ENCODE measurements at regions not wholly inside any gene's neighbourhood (a gene's known extent, or its start where the extent isn't known, plus 50 kb on each side); places are given as distances from the start of the nearest gene placed in this dataset.

- DNase-seq = no peak
Observed at GRCh38 chr9:106621313-106622163, 241.4 kb upstream of the ZNF462 start.

- DNase-seq = peak; percentile 50
Observed at GRCh38 chr9:106622164-106622487, 240.8 kb upstream of the ZNF462 start.

DNA sequence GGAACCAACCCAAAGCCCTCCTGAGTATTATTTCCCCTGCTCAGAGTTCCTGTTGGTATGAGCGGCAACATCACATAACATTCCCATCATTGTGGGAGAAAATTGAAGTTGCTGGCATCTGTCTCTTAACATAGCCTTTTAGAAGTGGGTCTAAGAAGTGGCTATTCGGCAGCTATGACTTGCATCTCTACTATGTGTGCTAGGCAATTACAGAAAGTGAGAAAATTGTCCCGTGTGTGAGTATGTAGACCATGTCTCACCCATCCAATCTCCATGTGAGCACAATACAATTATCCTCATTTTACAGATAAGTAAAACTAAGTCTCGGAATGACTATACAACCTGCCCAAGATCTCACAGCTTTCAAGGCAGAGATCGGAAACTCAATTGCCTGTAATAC lies 239.4 kb upstream of the ZNF462 start:
- DNase-seq = no peak

DNA sequence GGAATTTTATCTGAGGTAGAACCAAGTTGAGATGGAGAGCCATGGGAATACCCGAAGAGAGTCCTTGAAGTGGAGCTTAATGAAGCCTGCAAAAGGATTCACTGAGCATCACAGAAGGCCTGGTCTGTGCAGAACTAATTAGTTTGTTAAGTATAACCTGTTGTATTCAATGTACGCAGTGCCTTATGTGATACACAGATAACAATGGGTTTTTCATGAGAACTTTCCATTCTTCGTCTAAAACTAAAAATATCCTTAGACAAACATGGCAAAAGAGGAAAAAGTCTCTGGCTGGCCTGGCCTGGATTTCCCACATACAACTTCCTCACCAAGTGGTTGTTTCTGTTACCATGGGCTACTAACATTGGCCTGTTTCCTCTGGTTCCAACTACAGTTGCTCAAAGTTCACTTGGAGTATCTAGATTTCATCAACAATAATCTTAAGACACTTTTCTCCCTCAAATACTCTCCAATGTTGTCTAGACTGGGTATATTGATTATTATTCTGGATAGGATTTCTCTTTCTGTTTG lies 237.6 kb upstream of the ZNF462 start:
- DNase-seq = no peak

- DNase-seq = no peak
Observed at GRCh38 chr9:106626936-106627335, 236.0 kb upstream of the ZNF462 start.

DNA sequence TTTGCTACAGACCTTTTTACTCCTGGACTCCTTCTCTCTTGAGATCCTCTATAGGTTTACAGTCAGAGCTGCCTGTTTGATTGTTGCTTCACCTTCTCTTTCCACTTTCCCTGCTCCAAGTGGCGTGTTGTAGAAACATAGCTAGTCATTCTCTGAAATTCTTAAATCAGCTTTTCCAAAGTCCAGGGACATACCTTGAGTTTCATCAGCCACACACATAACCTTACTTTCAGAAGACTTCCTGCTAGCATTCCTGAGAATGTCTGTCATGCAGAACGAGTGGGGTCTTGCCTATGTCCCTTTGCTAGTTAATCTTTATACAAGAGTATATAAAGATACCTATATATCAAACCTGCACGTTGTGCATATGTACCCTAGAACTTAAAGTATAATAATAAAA lies 230.3 kb upstream of the ZNF462 start:
- no peak for DNase-seq

GRCh38 chr9:106634183-106634582 lies 228.8 kb upstream of the ZNF462 start:
- DNase-seq = no peak

GRCh38 chr9:106634641-106635040 lies 228.3 kb upstream of the ZNF462 start:
- DNase-seq = no peak

DNA sequence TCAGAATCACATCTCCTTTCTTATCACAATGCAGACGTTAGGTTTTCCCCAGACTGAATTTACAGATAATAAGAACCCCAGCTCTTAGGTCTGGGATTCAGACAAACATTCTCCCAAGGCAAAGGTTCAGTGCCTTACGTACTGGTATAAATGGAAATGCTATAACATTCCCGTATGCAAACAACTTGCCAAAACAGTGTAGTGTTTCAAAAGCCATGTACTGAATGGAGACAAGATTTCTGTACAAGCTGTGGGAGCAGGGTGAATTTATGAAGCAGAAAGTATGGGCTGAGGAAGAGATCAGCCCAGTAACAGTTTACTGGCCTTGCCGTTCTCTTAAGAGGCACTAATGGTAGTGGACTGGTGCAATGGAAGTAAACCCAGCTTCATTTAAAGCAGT lies 225.5 kb upstream of the ZNF462 start:
- DNase-seq = no peak

GRCh38 chr9:106639873-106640568 lies 222.9 kb upstream of the ZNF462 start:
- no peak for DNase-seq

- no peak for DNase-seq
Observed at GRCh38 chr9:106643211-106643930, 219.6 kb upstream of the ZNF462 start.

- DNase-seq = no peak
Observed at GRCh38 chr9:106644661-106645060, 218.3 kb upstream of the ZNF462 start.

DNA sequence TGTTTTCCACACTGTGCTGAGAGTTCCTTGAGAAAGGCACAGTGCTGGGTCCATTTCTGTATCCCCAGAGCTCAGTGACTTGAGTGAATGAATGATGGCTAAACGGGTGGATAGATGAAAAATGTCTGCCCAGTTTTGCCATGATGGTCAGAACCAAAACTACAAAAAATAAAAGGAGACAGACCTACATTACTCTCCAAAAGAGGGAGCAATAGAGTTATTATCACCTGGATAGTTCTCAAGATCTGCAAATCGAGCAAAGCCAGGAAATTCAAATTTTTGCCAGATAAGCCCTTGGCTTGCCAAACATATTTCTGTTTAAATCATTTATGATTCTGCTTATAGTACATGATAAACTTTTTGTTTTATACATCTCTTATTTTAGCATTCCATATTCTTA lies 214.2 kb upstream of the ZNF462 start:
- DNase-seq = no peak

- DNase-seq = no peak
Observed at GRCh38 chr9:106649664-106650063, 213.3 kb upstream of the ZNF462 start.

- DNase-seq = no peak
Observed at GRCh38 chr9:106653213-106653612, 209.8 kb upstream of the ZNF462 start.

DNA sequence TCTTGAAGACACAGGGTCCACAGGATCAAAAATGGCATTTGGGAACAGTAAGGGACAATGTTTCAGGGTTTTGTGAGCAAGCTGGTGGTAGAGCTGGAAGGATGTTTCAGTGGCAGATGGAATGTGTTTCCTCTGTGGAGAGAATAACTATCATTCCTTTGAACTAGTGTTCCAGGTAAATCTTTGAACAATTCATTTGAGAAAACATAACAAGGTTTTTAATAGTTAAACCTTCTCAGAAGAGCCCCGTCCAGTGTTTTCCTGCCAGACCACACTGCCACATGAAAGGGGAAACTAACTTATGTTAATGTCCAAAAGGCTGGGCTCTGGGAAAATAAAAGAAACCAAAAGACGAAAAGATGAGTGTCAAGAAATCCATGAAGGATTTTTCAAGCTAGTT lies 207.0 kb upstream of the ZNF462 start:
- no peak for DNase-seq

DNA sequence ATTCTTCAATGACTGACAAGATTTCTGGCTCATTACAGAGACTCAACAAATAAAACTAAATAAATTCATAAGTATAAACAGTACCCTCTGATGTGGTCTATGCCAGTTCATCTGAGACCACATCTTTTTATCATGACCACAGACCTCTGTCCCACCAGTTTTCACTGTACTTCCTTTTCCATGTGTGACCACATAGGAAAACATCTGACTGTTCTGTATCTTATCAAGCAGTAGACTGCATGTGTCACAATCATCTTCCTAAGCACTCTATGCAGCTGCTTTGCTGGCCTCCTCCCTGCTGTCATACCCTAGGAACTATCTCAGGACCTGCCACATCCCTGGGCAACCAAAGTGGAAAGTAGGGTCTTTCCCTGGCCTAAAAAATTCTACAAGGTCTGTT lies 205.0 kb upstream of the ZNF462 start:
- no peak for DNase-seq

- DNase-seq = no peak
Observed at GRCh38 chr9:106668534-106668933, 194.4 kb upstream of the ZNF462 start.

GRCh38 chr9:106669835-106670234 lies 193.1 kb upstream of the ZNF462 start:
- no peak for DNase-seq

- DNase-seq = no peak
Observed at GRCh38 chr9:106670418-106670817, 192.5 kb upstream of the ZNF462 start.

GRCh38 chr9:106675780-106676179 lies 187.2 kb upstream of the ZNF462 start:
- DNase-seq = no peak

GRCh38 chr9:106677374-106677773 lies 185.6 kb upstream of the ZNF462 start:
- no peak for DNase-seq

GRCh38 chr9:106677830-106678229 lies 185.1 kb upstream of the ZNF462 start:
- no peak for DNase-seq

DNA sequence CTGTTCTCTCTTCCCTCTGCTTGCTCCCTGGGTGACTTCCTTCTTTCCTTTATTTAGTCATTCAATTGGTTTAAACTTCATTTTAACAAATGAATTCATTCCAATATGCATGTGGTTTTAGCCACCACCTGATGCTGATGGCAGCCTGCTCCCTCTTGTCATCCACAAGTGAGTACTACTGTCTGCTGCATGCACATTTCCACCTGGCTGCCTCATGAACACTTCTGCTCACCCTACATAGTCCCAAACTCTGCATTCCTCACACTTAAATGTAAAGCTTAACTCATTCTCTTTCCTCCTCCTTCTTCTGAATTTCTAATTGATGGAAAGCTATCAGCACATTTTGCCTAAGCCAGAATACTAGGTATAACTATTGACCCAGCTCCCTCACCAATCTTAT lies 184.7 kb upstream of the ZNF462 start:
- DNase-seq = no peak

Data from femur (tissue), 1 donor.